GM18867 (cell line): ENCODE measurements at regions not wholly inside any gene's neighbourhood (a gene's known extent, or its start where the extent isn't known, plus 50 kb on each side); places are given as distances from the start of the nearest gene placed in this dataset.
"Not testable (repeated sequence)": the region's sequence is repeated elsewhere in the genome, so short reads cannot be mapped to it uniquely, and the experiment has no call there.

Source experiments
- ATAC-seq: cut with Tn5 transposase; IDR thresholded peaks from one replicate; pipeline ENCODE4 v1.9.1; 2021; ENCODE audit warnings: mild to moderate bottlenecking, moderate library complexity; ENCODE audit not compliant: unreplicated experiment

GRCh38 chr21:17397703-17398102 lies 115.1 kb upstream of the CXADR start:
- no peak for ATAC-seq

- not testable (repeated sequence) for ATAC-seq
Observed at GRCh38 chr21:17398954-17399353, 113.9 kb upstream of the CXADR start.

- no peak for ATAC-seq
Observed at GRCh38 chr21:17402937-17403336, 109.9 kb upstream of the CXADR start.

GRCh38 chr21:17406202-17406601 lies 106.6 kb upstream of the CXADR start:
- no peak for ATAC-seq

- no peak for ATAC-seq
Observed at GRCh38 chr21:17414766-17415165, 98.1 kb upstream of the CXADR start.

GRCh38 chr21:17416139-17416538 lies 96.7 kb upstream of the CXADR start:
- no peak for ATAC-seq

GRCh38 chr21:17422931-17423330 lies 89.9 kb upstream of the CXADR start:
- no peak for ATAC-seq

GRCh38 chr21:17427157-17427556 lies 85.7 kb upstream of the CXADR start:
- ATAC-seq, result no peak

- peak; percentile 93 for ATAC-seq
Observed at GRCh38 chr21:17427831-17428483, 84.9 kb upstream of the CXADR start.

- ATAC-seq, result peak; percentile 69
Observed at GRCh38 chr21:17428484-17428869, 84.4 kb upstream of the CXADR start.

- no peak for ATAC-seq
Observed at GRCh38 chr21:17428980-17429379, 83.9 kb upstream of the CXADR start.

GRCh38 chr21:17429936-17430335 lies 82.9 kb upstream of the CXADR start:
- ATAC-seq, result no peak

- no peak for ATAC-seq
Observed at GRCh38 chr21:17432732-17433057, 80.1 kb upstream of the CXADR start.

GRCh38 chr21:17433730-17434129 lies 79.1 kb upstream of the CXADR start:
- ATAC-seq, result no peak

- ATAC-seq, result no peak
Observed at GRCh38 chr21:17435565-17436543, 77.0 kb upstream of the CXADR start.

- no peak for ATAC-seq
Observed at GRCh38 chr21:17436626-17437111, 76.2 kb upstream of the CXADR start.

- no peak for ATAC-seq
Observed at GRCh38 chr21:17438635-17439034, 74.2 kb upstream of the CXADR start.

GRCh38 chr21:17440969-17441368 lies 71.9 kb upstream of the CXADR start:
- ATAC-seq, result no peak

GRCh38 chr21:17441370-17441769 lies 71.5 kb upstream of the CXADR start:
- no peak for ATAC-seq

- no peak for ATAC-seq
Observed at GRCh38 chr21:17442165-17442564, 70.7 kb upstream of the CXADR start.

GRCh38 chr21:17444828-17445227 lies 68.0 kb upstream of the CXADR start:
- ATAC-seq, result no peak

- no peak for ATAC-seq
Observed at GRCh38 chr21:17446737-17447136, 66.1 kb upstream of the CXADR start.
